Skeletal muscle cell (primary cell): ENCODE measurements at regions not wholly inside any gene's neighbourhood (a gene's known extent, or its start where the extent isn't known, plus 50 kb on each side); places are given as distances from the start of the nearest gene placed in this dataset.

Experiments used
- DNase-seq: peaks from one replicate; pipeline ENCODE4 v3.0.0-alpha.2; 2010; ENCODE audit warnings: low read depth
- H3K4me3 ChIP-seq: 2 replicates; pipeline ENCODE4 v1.5.1; 2011; ENCODE audit warnings: low read depth, mild to moderate bottlenecking, control low read depth, low read length, moderate library complexity

GRCh38 chr2:180753809-180754761 is 226.3 kb upstream of the UBE2E3 start:
- peak; percentile 35 for DNase-seq
- no peak overlapping the region for H3K4me3 ChIP-seq

- no peak overlapping the region for H3K4me3 ChIP-seq
- DNase-seq, result no peak
Observed at GRCh38 chr2:180751306-180751920, 229.0 kb upstream of the UBE2E3 start.

- DNase-seq, result peak; percentile 16
- H3K4me3 ChIP-seq, result no peak overlapping the region
Observed at GRCh38 chr2:180747728-180748127, 232.7 kb upstream of the UBE2E3 start.

GRCh38 chr2:180743401-180743800 is 237.0 kb upstream of the UBE2E3 start:
- DNase-seq, result no peak
- no peak overlapping the region for H3K4me3 ChIP-seq

- H3K4me3 ChIP-seq, result no peak overlapping the region
- peak; percentile 72 for DNase-seq
Observed at GRCh38 chr2:180742801-180743200, 237.6 kb upstream of the UBE2E3 start.

GRCh38 chr2:180739070-180739469 is 241.3 kb upstream of the UBE2E3 start:
- DNase-seq, result peak; percentile 31
- no peak overlapping the region for H3K4me3 ChIP-seq

- no peak for DNase-seq
- H3K4me3 ChIP-seq, result no peak overlapping the region
Observed at GRCh38 chr2:180735799-180736198, 244.6 kb upstream of the UBE2E3 start.

- no peak for DNase-seq
Observed at GRCh38 chr2:180734382-180734781, 246.0 kb upstream of the UBE2E3 start.

GRCh38 chr2:180733330-180733729 is 247.1 kb upstream of the UBE2E3 start:
- no peak overlapping the region for H3K4me3 ChIP-seq
- DNase-seq, result no peak

More at GRCh38 chr2:180734382-180734781, 246.0 kb upstream of the UBE2E3 start:
- H3K4me3 ChIP-seq, result no peak overlapping the region

GRCh38 chr2:180732337-180732736 is 248.1 kb upstream of the UBE2E3 start:
- DNase-seq, result no peak
- H3K4me3 ChIP-seq, result no peak overlapping the region

GRCh38 chr2:180730976-180731375 is 249.4 kb upstream of the UBE2E3 start:
- DNase-seq, result peak; percentile 38
- H3K4me3 ChIP-seq, result no peak overlapping the region

- no peak overlapping the region for H3K4me3 ChIP-seq
- DNase-seq, result peak; percentile 76
Observed at GRCh38 chr2:180728928-180729559, 251.4 kb upstream of the UBE2E3 start.

GRCh38 chr2:180723712-180724111 is 256.7 kb upstream of the UBE2E3 start:
- no peak overlapping the region for H3K4me3 ChIP-seq
- DNase-seq, result no peak

- H3K4me3 ChIP-seq, result no peak overlapping the region
- peak; percentile 75 for DNase-seq
Observed at GRCh38 chr2:180722551-180723239, 257.7 kb upstream of the UBE2E3 start.

GRCh38 chr2:180720829-180721228 is 259.6 kb upstream of the UBE2E3 start:
- no peak for DNase-seq
- H3K4me3 ChIP-seq, result no peak overlapping the region

GRCh38 chr2:180717588-180717987 is 262.8 kb upstream of the UBE2E3 start:
- no peak overlapping the region for H3K4me3 ChIP-seq
- no peak for DNase-seq

- no peak for DNase-seq
- no peak overlapping the region for H3K4me3 ChIP-seq
Observed at GRCh38 chr2:180716186-180717180, 263.9 kb upstream of the UBE2E3 start.

- H3K4me3 ChIP-seq, result no peak overlapping the region
- DNase-seq, result no peak
Observed at GRCh38 chr2:180715044-180715443, 265.4 kb upstream of the UBE2E3 start.
